ENCODE measurements at regions not wholly inside any gene's neighbourhood (a gene's known extent, or its start where the extent isn't known, plus 50 kb on each side); places are given as distances from the start of the nearest gene placed in this dataset.

DNA sequence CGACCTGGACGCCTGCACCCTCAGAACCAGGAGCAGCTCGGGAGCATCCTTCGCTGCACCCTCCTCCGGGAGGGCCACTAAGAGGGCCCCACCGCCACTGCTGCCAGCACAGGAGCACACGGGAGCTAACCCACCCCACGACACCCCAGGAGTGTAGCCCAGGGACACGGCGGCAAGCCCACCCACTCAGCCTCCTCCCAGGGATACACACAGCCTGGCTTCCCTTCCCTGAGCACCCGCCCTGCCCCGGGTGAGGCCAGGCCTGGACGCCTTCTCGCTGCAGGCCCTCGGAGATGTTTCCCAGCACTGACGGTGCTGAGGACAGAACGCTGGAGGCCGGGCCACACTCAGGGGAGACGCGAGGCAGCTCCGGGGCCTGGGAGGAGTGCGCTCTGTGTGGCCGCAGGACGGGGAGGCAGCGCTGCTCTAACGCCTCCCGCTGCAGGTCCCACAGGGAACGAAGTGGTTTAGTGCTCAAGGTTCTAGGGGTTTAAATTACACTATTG, 190.4 kb downstream of the BRD1 start:
- Histone ChIP-seq H2AFZ (ENCODE audit: low read length) (no peak overlapping the region), H3K79me2 (ENCODE audit: low read length) (peaks cover 94% of the 10 kb centered on the region), H3K4me2 (ENCODE audit: low read depth, low read length) (no peak overlapping the region), H3K9me3 (replicated peaks; ENCODE audit: insufficient read depth, low read length) (no peaks in the 10 kb centered on the region), H3K4me1 (ENCODE audit: low read length) (no peaks in the 10 kb centered on the region), H4K20me1 (ENCODE audit: insufficient read depth, low read length) (no peaks in the 10 kb centered on the region), H3K27ac (ENCODE audit: low read length) (no peak overlapping the region), H3F3A (ENCODE audit: insufficient read depth, low read length) (no peaks in the 10 kb centered on the region), H3K27me3 (replicated peaks; ENCODE audit: insufficient read depth, low read length) (no peaks in the 10 kb centered on the region), H3K36me3 (replicated peaks; ENCODE audit: insufficient read depth, low read length) (no peaks in the 10 kb centered on the region; the same call in 1 of the 2 replicates), H3K9ac (ENCODE audit: low read length) (no peak overlapping the region), H3K4me3 (ENCODE audit: low read length) (no peak overlapping the region), H3K9me2 (replicated peaks; ENCODE audit: insufficient read depth, low read length) (no peaks in the 10 kb centered on the region)
- TF ChIP-seq EZH2 (optimal IDR thresholded peaks at IDR 0.05; ENCODE audit: low read depth, low read length), result no peak
- TF ChIP-seq EZH2phosphoT487 (IDR thresholded peaks at IDR 0.05; ENCODE audit: low read length), result no peak
- DNase-seq, result no peak

DNA sequence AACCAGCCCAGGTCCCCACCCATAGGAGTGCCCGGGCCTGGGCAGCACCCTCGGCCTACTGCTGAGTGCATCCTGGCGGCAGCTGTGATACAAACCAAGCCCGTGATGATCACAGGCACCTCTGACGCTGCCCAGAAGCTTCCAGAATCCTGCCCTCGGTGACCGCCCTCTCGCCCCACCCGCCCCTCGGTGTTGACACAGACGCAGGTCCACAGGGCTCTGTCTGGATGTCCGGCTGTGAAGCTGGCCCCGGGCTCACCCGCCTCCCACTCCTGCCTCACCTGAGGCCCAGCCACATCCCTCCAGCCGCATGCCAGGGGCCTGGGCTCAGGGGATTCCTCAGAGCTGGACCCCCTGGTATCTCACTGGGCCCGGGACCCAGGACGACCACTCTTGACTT, 191.0 kb downstream of the BRD1 start:
- H3K4me2 ChIP-seq (ENCODE audit: low read depth, low read length), result no peak overlapping the region
- no peak overlapping the region for H2AFZ ChIP-seq (ENCODE audit: low read length)
- H3K9me2 ChIP-seq (replicated peaks; ENCODE audit: insufficient read depth, low read length), result no peaks in the 10 kb centered on the region
- no peaks in the 10 kb centered on the region for H3K4me1 ChIP-seq (ENCODE audit: low read length)
- H3F3A ChIP-seq (ENCODE audit: insufficient read depth, low read length), result no peaks in the 10 kb centered on the region
- peaks cover 90% of the 10 kb centered on the region for H3K79me2 ChIP-seq (ENCODE audit: low read length)
- no peaks in the 10 kb centered on the region for H3K9me3 ChIP-seq (replicated peaks; ENCODE audit: insufficient read depth, low read length)
- no peak overlapping the region for H3K27ac ChIP-seq (ENCODE audit: low read length)
- DNase-seq, result no peak
- TF ChIP-seq EZH2phosphoT487 (IDR thresholded peaks at IDR 0.05; ENCODE audit: low read length), result no peak
- no peak for TF ChIP-seq EZH2 (optimal IDR thresholded peaks at IDR 0.05; ENCODE audit: low read depth, low read length)
- TF ChIP-seq, protein P1, sequence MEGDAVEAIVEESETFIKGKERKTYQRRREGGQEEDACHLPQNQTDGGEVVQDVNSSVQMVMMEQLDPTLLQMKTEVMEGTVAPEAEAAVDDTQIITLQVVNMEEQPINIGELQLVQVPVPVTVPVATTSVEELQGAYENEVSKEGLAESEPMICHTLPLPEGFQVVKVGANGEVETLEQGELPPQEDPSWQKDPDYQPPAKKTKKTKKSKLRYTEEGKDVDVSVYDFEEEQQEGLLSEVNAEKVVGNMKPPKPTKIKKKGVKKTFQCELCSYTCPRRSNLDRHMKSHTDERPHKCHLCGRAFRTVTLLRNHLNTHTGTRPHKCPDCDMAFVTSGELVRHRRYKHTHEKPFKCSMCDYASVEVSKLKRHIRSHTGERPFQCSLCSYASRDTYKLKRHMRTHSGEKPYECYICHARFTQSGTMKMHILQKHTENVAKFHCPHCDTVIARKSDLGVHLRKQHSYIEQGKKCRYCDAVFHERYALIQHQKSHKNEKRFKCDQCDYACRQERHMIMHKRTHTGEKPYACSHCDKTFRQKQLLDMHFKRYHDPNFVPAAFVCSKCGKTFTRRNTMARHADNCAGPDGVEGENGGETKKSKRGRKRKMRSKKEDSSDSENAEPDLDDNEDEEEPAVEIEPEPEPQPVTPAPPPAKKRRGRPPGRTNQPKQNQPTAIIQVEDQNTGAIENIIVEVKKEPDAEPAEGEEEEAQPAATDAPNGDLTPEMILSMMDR (IDR thresholded peaks at IDR 0.05; ENCODE audit: low read length), result no peak
- H3K27me3 ChIP-seq (replicated peaks; ENCODE audit: insufficient read depth, low read length), result no peaks in the 10 kb centered on the region
- H3K36me3 ChIP-seq (replicated peaks; ENCODE audit: insufficient read depth, low read length), result no peaks in the 10 kb centered on the region; the same call in 1 of the 2 replicates
- H4K20me1 ChIP-seq (ENCODE audit: insufficient read depth, low read length), result no peaks in the 10 kb centered on the region
- H3K9ac ChIP-seq (ENCODE audit: low read length), result no peak overlapping the region
- no peak overlapping the region for H3K4me3 ChIP-seq (ENCODE audit: low read length)

DNA sequence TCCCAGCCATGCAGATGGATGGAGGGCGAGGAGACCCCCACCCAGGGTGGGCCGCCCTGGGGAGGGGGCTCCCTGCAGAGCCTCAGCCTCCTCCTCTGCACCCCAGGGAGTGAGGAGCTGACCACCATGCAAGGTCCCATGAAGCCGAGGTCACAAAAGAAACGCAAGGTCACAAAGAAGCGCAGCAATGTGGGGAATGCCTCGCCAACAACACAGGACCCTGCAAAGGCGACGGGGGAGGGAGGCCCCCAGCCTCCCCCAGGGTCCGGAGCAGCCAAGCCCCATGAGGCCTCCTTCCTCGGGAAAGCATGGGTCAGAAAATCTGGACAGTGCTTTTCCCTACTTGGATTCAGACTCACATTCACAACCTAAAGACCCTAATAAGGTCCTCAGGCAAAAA, 191.5 kb downstream of the BRD1 start:
- Histone ChIP-seq H3K4me2 (ENCODE audit: low read depth, low read length) (no peak overlapping the region), H3K9me3 (replicated peaks; ENCODE audit: insufficient read depth, low read length) (no peaks in the 10 kb centered on the region), H2AFZ (ENCODE audit: low read length) (no peak overlapping the region), H3K9ac (ENCODE audit: low read length) (no peak overlapping the region), H3K27ac (ENCODE audit: low read length) (no peak overlapping the region), H3K27me3 (replicated peaks; ENCODE audit: insufficient read depth, low read length) (no peaks in the 10 kb centered on the region), H4K20me1 (ENCODE audit: insufficient read depth, low read length) (no peaks in the 10 kb centered on the region), H3K36me3 (replicated peaks; ENCODE audit: insufficient read depth, low read length) (no peaks in the 10 kb centered on the region), H3K4me3 (ENCODE audit: low read length) (no peak overlapping the region), H3K4me1 (ENCODE audit: low read length) (no peaks in the 10 kb centered on the region), H3F3A (ENCODE audit: insufficient read depth, low read length) (no peaks in the 10 kb centered on the region), H3K9me2 (replicated peaks; ENCODE audit: insufficient read depth, low read length) (no peaks in the 10 kb centered on the region), H3K79me2 (ENCODE audit: low read length) (peaks cover 87% of the 10 kb centered on the region)
- DNase-seq, result no peak
- no peak for TF ChIP-seq EZH2 (optimal IDR thresholded peaks at IDR 0.05; ENCODE audit: low read depth, low read length)
- TF ChIP-seq EZH2phosphoT487 (IDR thresholded peaks at IDR 0.05; ENCODE audit: low read length), result no peak
- TF ChIP-seq, protein P1 (IDR thresholded peaks at IDR 0.05; ENCODE audit: low read length), result no peak

DNA sequence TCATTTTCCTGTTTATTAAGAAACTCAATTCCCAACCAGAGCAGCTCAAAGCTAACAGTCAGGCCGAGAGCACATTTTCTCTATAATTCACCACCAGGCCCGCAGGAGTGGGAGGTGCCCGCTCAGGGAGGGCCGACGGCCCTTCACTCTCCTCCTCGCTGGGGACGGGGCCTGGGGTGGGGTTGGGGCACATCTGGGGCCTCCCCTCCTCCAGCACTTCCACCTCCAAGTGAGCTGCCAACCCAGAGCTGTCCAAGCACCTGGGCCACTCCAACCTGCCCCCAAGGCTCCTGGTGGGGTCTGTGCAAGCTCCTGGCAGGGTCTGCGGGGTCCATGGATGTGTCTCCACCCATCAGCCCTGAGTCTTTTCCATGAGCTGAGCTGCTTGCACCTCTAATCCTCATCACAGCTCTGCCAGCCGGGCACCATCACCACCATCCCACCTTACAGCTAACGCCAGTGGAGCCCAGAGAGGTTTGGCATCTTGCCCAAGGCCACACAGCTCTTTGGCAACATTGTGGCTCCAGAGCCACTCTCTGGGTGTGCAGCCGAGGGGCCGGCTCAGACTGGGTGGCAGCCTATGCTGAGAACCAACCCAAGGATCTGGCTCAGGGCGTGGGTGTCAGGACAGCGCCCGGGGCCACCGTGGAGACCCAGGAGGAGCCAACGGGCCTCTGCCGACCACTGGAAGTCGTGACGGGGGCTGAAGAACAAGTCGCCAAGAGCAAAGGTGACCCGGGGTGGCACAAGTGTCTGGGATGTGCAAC, 193.5 kb downstream of the BRD1 start:
- H3K4me3 ChIP-seq (ENCODE audit: low read length), result no peak overlapping the region
- H3K9me2 ChIP-seq (replicated peaks; ENCODE audit: insufficient read depth, low read length), result no peaks in the 10 kb centered on the region
- H3K9ac ChIP-seq (ENCODE audit: low read length), result no peak overlapping the region
- no peak overlapping the region for H3K27ac ChIP-seq (ENCODE audit: low read length)
- no peaks in the 10 kb centered on the region for H3K4me1 ChIP-seq (ENCODE audit: low read length)
- no peaks in the 10 kb centered on the region for H3K36me3 ChIP-seq (replicated peaks; ENCODE audit: insufficient read depth, low read length)
- H3K79me2 ChIP-seq (ENCODE audit: low read length), result peaks cover 75% of the 10 kb centered on the region
- no peaks in the 10 kb centered on the region for H3F3A ChIP-seq (ENCODE audit: insufficient read depth, low read length)
- no peak overlapping the region for H2AFZ ChIP-seq (ENCODE audit: low read length)
- TF ChIP-seq EZH2 (optimal IDR thresholded peaks at IDR 0.05; ENCODE audit: low read depth, low read length) (no peak), EZH2phosphoT487 (IDR thresholded peaks at IDR 0.05; ENCODE audit: low read length) (no peak)
- TF ChIP-seq, protein P1 (IDR thresholded peaks at IDR 0.05; ENCODE audit: low read length), result no peak
- no peaks in the 10 kb centered on the region for H3K9me3 ChIP-seq (replicated peaks; ENCODE audit: insufficient read depth, low read length)
- DNase-seq, result no peak
- no peaks in the 10 kb centered on the region for H4K20me1 ChIP-seq (ENCODE audit: insufficient read depth, low read length)
- H3K27me3 ChIP-seq (replicated peaks; ENCODE audit: insufficient read depth, low read length), result no peaks in the 10 kb centered on the region
- H3K4me2 ChIP-seq (ENCODE audit: low read depth, low read length), result no peak overlapping the region

All from MM.1S (cell line).